Upper lobe of right lung (tissue), 1 donor: ENCODE measurements at regions not wholly inside any gene's neighbourhood (a gene's known extent, or its start where the extent isn't known, plus 50 kb on each side); places are given as distances from the start of the nearest gene placed in this dataset.

ENCODE experiments used
- ATAC-seq: fragments of 200-7000 bp; cut with Tn5 transposase; one replicate; pipeline ENCODE4 v1.9.1; 2020; ENCODE audit warnings: mild to moderate bottlenecking, moderate library complexity
- DNase-seq: peaks from one replicate; pipeline ENCODE4 v3.0.0-alpha.2; 2020
- H3K27ac ChIP-seq: fragments of 200-600 bp; one replicate; pipeline ENCODE4 v1.8.0; 2022
- H3K27me3 ChIP-seq: fragments of 200-600 bp; one replicate; pipeline ENCODE4 v1.8.0; 2022; ENCODE audit warnings: mild to moderate bottlenecking
- H3K36me3 ChIP-seq: fragments of 200-600 bp; one replicate; pipeline ENCODE4 v1.8.0; 2022
- H3K4me1 ChIP-seq: fragments of 200-600 bp; one replicate; pipeline ENCODE4 v1.8.0; 2022
- H3K4me3 ChIP-seq: fragments of 200-600 bp; one replicate; pipeline ENCODE4 v1.8.0; 2022; ENCODE audit warnings: mild to moderate bottlenecking
- H3K9me3 ChIP-seq: fragments of 200-600 bp; one replicate; pipeline ENCODE4 v1.8.0; 2022
- intact Hi-C: fragments of 100-400 bp; cut with DNase I; formaldehyde crosslinking; loops from one replicate; pipeline ENCODE4 v1.11.0; 2022
- TF ChIP-seq, protein P1 (sequence below): fragments of 200-600 bp; IDR thresholded peaks from one replicate; pipeline ENCODE4 v1.8.0; 2022; ENCODE audit warnings: antibody characterized with exemption
- donor health status: DM: no; HTN: yes; CAD: no; lungs with severe emphysema.

DNA sequence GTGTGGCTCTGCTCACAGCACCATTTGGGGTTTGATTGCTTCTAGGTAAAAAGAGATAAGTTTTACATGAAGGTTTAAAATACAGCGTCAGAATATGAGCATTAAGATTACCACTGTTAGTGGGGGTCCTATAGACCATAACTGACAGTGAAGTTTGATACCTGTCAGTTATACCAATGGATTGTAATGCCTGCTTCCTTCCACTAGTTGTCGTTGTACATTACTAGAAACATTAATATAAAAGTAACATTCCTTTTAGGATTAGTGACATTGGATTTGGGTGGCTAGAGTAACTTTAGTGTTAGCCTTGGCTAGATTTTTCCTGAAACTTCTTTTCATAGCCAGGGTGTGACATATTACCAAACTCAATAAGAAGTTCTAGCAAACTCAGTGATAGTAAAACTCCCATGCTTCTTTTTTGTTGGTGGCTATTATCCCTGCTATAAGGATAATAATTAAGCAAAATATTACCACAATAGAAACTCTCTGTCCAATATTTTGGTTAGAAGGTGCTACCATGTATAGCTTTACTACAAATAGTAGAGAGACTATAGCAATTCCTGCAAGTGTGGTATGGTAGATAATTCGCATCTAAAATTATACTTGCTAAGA lies 57.1 kb downstream of the FAM181B start:
- intact Hi-C loops: no loop called here
- ATAC-seq: no peak
- no peak for DNase-seq
- Histone ChIP-seq H3K4me3 (no peak overlapping the region), H3K27ac (no peak overlapping the region), H3K9me3 (no peaks in the 10 kb centered on the region), H3K36me3 (no peaks in the 10 kb centered on the region), H3K27me3 (no peaks in the 10 kb centered on the region), H3K4me1 (no peaks in the 10 kb centered on the region)
- TF ChIP-seq, protein P1, sequence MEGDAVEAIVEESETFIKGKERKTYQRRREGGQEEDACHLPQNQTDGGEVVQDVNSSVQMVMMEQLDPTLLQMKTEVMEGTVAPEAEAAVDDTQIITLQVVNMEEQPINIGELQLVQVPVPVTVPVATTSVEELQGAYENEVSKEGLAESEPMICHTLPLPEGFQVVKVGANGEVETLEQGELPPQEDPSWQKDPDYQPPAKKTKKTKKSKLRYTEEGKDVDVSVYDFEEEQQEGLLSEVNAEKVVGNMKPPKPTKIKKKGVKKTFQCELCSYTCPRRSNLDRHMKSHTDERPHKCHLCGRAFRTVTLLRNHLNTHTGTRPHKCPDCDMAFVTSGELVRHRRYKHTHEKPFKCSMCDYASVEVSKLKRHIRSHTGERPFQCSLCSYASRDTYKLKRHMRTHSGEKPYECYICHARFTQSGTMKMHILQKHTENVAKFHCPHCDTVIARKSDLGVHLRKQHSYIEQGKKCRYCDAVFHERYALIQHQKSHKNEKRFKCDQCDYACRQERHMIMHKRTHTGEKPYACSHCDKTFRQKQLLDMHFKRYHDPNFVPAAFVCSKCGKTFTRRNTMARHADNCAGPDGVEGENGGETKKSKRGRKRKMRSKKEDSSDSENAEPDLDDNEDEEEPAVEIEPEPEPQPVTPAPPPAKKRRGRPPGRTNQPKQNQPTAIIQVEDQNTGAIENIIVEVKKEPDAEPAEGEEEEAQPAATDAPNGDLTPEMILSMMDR: peak; percentile 41

DNA sequence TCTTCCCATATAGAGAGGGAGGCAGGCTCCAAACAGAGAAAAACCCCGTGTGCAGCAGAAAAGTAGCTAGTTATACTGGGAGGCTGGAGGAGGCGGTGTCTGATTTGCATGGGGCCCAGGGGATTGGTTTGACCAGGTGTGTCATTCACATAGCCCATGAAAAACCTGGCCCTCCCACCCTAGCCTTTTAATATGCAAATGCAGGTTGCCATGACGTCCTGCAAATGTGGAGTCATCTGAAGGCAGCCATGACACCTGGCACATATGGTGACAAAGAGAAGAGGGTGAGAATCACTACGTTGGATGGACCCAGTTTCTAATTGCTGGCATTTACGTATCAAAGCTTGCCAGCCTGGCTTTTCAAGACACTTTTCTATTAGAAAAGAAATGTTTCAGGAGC lies 57.8 kb downstream of the FAM181B start:
- Histone ChIP-seq H3K4me1 (no peaks in the 10 kb centered on the region), H3K27ac (no peak overlapping the region), H3K36me3 (no peaks in the 10 kb centered on the region), H3K9me3 (no peaks in the 10 kb centered on the region), H3K27me3 (no peaks in the 10 kb centered on the region), H3K4me3 (no peak overlapping the region)
- DNase-seq (no peak), ATAC-seq (no peak)
- intact Hi-C loops: no loop called here
- TF ChIP-seq, protein P1: no peak

GRCh38 chr11:82673631-82674030 lies 60.0 kb downstream of the FAM181B start:
- H3K27me3 ChIP-seq: no peaks in the 10 kb centered on the region
- ATAC-seq (no peak), DNase-seq (no peak)
- H3K4me3 ChIP-seq: no peak overlapping the region
- H3K9me3 ChIP-seq: no peaks in the 10 kb centered on the region
- no peaks in the 10 kb centered on the region for H3K4me1 ChIP-seq
- H3K27ac ChIP-seq: no peak overlapping the region
- TF ChIP-seq, protein P1: no peak
- H3K36me3 ChIP-seq: no peaks in the 10 kb centered on the region
- intact Hi-C loops: no loop called here

- no peak for ATAC-seq
- no peak for DNase-seq
- no peaks in the 10 kb centered on the region for H3K36me3 ChIP-seq
- no peaks in the 10 kb centered on the region for H3K9me3 ChIP-seq
- TF ChIP-seq, protein P1: no peak
- H3K27me3 ChIP-seq: no peaks in the 10 kb centered on the region
- no peaks in the 10 kb centered on the region for H3K4me1 ChIP-seq
- intact Hi-C loops: no loop called here
- H3K4me3 ChIP-seq: no peak overlapping the region
- H3K27ac ChIP-seq: no peak overlapping the region
Observed at GRCh38 chr11:82671451-82671850, 62.2 kb downstream of the FAM181B start.

GRCh38 chr11:82663535-82663934 lies 70.1 kb downstream of the FAM181B start:
- no peaks in the 10 kb centered on the region for H3K9me3 ChIP-seq
- no peaks in the 10 kb centered on the region for H3K27me3 ChIP-seq
- H3K27ac ChIP-seq: no peak overlapping the region
- DNase-seq: no peak
- no peak overlapping the region for H3K4me3 ChIP-seq
- no peaks in the 10 kb centered on the region for H3K36me3 ChIP-seq
- ATAC-seq: no peak
- TF ChIP-seq, protein P1: no peak
- H3K4me1 ChIP-seq: no peaks in the 10 kb centered on the region
- intact Hi-C loops: no loop called here

DNA sequence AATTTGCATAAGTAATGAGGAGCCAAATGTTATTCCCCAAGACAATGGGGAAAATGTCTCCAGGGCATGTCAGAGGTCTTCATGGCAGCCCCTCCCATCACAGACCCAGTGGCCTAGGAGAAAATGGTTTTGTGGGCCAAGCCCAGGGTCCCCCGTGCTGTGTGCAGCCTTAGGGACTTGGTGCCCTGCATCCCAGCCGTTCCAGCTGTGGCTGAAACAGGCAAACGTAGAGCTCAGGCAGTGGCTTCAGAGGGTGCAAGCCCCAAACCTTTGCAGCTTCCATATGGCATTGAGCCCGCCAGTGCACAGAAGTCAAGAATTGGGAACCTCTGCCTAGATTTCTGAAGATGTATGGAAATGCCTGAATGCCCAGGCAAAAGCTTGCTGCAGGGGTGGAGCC lies 79.9 kb downstream of the FAM181B start:
- TF ChIP-seq, protein P1: no peak
- Histone ChIP-seq H3K4me3 (no peak overlapping the region), H3K27me3 (no peaks in the 10 kb centered on the region), H3K36me3 (no peaks in the 10 kb centered on the region), H3K4me1 (no peaks in the 10 kb centered on the region), H3K27ac (no peak overlapping the region), H3K9me3 (no peaks in the 10 kb centered on the region)
- intact Hi-C loops: no loop called here
- DNase-seq (no peak), ATAC-seq (no peak)
